HG03571 (cell line): ENCODE measurements at regions not wholly inside any gene's neighbourhood (a gene's known extent, or its start where the extent isn't known, plus 50 kb on each side); places are given as distances from the start of the nearest gene placed in this dataset.

Experiments used
- ATAC-seq: cut with Tn5 transposase; IDR thresholded peaks from one replicate; pipeline ENCODE4 v1.9.1; 2021; ENCODE audit not compliant: unreplicated experiment

DNA sequence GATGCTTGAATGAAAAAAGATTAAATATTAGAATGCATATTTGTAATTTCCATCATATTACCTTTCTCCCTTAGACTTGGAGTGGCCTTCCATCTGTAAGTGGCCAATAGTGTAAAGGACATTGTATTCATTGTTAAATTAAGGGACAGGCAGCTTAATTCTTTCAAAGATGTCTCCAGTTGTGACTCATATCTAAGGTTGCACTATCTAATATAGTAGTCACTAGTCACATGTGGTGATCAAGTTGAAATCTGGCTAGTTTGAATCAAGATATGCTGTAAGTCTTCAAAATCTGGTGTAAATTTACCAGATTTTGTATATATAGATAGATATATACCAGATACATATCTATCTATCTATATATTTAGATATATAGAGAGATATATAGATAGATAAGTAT is 52.4 kb upstream of the AGPS start:
- no peak for ATAC-seq

DNA sequence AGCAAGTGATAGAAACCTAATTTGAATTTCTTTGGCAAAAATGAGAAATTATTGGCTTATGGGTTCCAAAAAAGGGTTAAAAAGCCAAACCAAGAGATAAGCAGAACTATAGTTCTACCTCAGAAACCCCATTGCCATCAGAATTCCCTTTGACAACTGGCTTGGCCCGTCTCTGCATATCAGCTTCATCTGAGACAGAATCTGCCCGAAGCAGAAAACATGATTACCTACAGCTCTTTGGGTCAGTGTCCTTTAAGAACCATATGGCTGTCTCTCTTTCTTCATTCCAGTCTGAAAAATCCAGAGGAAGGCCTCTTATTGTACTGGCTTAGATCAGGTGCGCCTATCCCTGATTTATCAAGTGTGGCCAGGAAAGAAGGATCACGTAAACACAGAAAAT is 49.8 kb upstream of the AGPS start:
- no peak for ATAC-seq
